Mucosa of rectum (tissue), 2 donors: ENCODE measurements at regions not wholly inside any gene's neighbourhood (a gene's known extent, or its start where the extent isn't known, plus 50 kb on each side); places are given as distances from the start of the nearest gene placed in this dataset.

Experiments used
- H3K27ac ChIP-seq, 2 donors: one replicate each; pipeline ENCODE4 v1.7.0; 2013; ENCODE audit warnings: inconsistent platforms in 2 of 2, low read depth in 2 of 2, low read length in 2 of 2
- H3K27me3 ChIP-seq, 2 donors: one replicate each; pipeline ENCODE4 v1.7.0; 2013; ENCODE audit warnings: low read length in 2 of 2; ENCODE audit not compliant: control insufficient read depth in 2 of 2, insufficient read depth in 2 of 2
- H3K36me3 ChIP-seq, 2 donors: one replicate each; pipeline ENCODE4 v1.7.0; 2013; ENCODE audit warnings: low read length in 2 of 2; ENCODE audit not compliant: control insufficient read depth in 2 of 2, insufficient read depth in 2 of 2
- H3K4me1 ChIP-seq, 2 donors: one replicate each; pipeline ENCODE4 v1.7.0; 2013; ENCODE audit warnings: low read length in 2 of 2, mild to moderate bottlenecking in 1 of 2; ENCODE audit not compliant: control insufficient read depth in 2 of 2, insufficient read depth in 2 of 2
- H3K4me3 ChIP-seq, 2 donors: one replicate each; pipeline ENCODE4 v1.7.0; 2013; ENCODE audit warnings: low read length in 2 of 2
- H3K9ac ChIP-seq, 2 donors: one replicate each; pipeline ENCODE4 v1.7.0; 2013; ENCODE audit warnings: low read length in 2 of 2, low read depth in 1 of 2, mild to moderate bottlenecking in 1 of 2
- H3K9me3 ChIP-seq, 2 donors: one replicate each; pipeline ENCODE4 v1.7.0; 2013; ENCODE audit warnings: low read length in 2 of 2; ENCODE audit not compliant: control insufficient read depth in 2 of 2
- donor health status: healthy.
- donor health status: Normal muscosa, but diverticular disease.

DNA sequence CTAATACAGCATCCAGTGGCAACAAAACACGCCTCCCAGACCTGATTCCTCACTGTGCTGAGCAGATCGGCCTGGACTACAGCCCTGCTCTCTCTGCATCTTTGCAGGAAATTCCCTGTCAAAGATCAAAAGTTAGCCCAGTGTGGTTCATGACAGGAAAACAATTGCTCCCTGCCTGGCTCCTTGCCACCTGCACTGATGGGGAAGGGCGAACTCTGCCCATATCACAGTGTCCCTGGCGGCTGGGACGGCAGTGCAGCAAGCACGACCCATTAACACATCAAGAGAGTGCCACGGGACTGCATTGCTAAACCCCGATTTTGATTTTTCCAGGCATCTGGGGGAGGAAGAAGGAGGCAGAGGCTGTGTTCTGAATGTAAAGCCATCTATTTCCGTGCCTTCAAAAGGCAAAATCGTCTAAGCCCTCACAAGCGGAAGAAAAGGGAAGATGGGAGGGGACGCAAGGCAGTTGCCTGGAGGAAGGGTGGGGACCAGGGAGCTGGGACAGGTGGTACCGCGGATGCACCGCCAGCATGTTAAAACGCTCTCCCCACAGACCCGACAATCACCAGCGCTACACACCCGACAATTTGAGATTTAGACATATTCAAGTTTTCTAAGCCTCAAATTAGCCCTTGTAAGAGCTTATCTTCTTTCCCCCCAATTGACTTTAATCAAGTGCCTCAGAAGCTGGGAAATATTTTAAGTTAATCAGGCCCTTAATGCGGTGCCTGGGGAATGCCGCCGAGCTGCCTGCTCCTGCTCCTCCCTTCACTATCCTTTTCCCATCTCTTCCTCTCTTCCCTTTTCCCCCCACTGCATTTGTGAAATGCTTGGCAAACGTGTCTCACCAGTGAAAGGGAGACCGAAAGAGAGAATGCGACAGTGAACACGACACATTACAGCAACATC, 238.8 kb upstream of the CDH5 start:
- no peaks in the 10 kb centered on the region for H3K4me1 ChIP-seq
- no peaks in the 10 kb centered on the region for H3K36me3 ChIP-seq
- peaks cover 0 to 10% of the 10 kb centered on the region in 2 donors for H3K27me3 ChIP-seq
- no peak overlapping the region for H3K4me3 ChIP-seq
- no peaks in the 10 kb centered on the region for H3K9me3 ChIP-seq
- no peak overlapping the region for H3K9ac ChIP-seq
- no peak overlapping the region for H3K27ac ChIP-seq

DNA sequence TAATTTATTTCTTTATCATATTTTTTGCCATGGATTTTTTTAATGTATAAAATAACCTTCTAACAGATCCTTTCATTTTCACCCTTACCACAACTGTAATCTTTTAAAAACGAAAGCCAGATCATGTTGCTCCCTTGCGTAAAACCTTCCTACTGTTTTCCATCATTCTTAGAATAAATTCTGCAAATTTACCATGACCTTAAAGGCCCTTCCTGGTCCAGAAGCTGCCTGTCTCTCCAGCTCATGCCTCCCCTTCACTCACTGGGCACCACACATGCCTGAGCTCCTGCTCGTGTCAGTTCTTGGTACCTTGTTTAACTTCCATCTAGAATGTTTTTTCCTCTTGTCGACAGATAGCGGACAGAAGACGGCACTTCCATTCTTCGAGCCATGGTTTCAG, 245.0 kb upstream of the CDH5 start:
- H3K4me1 ChIP-seq = no peaks in the 10 kb centered on the region
- H3K36me3 ChIP-seq = no peaks in the 10 kb centered on the region
- H3K9ac ChIP-seq = no peak overlapping the region
- no peaks in the 10 kb centered on the region for H3K27me3 ChIP-seq
- peaks cover 0 to 2% of the 10 kb centered on the region in 2 donors for H3K9me3 ChIP-seq
- H3K27ac ChIP-seq = no peak overlapping the region
- no peak overlapping the region for H3K4me3 ChIP-seq

DNA sequence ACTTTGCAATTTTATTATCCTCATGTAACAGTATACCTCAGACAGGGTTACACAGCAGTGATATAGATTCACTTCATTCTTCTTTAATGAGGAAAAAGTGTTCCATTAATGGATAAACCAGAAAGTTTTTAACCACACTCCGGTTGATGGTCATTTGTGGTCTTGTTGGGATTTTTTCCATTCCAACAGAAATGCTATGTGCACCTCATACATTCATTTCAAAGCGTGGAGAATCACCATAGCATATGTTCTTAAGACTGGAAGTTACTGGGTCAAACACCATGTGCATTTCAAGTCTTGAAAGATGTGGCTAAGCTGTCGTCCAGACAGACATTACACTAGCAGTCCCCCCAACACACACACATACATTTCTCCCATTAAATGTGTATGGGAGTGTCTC, 245.8 kb upstream of the CDH5 start:
- Histone ChIP-seq H3K4me3 (no peak overlapping the region), H3K27me3 (no peaks in the 10 kb centered on the region)

DNA sequence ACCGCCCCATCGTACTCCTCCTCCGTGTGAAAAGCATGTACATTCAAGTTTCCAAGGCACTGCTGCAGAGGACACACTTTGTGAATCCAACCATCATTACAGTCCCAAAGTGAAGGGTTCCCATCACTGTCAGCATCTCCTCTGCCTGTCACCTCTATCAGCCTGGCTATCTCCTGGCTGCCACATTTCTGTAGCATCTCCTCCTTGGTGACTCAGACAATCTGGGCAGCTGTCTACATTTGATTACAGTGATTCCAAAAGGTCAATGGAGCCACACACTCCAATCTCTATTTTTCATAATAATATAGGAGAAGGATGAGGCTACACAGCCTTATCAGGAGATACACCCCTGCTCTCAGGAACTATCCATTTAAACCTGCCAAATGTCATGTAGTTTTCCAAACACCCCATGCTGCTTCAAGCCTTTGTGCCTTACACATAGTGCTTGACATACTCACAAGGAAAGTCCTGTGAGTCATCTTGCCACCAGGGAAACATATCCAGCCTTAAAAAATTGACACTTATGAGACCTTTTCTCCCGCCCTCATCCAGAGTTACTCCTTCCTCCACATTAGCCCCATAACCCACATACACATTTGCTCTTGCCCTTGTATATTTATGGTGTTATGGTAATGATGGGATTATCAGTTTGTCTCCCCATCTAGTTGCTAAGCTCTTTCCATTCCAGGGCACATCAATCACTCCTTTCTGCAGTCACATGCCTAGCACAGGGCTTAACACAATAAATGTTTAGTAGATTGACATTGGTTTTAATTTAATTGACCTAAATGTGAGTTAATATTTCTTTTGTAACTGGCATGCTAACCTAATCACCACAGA, 250.1 kb upstream of the CDH5 start:
- no peak overlapping the region for H3K27ac ChIP-seq

More for the DNA sequence above, 245.8 kb upstream of the CDH5 start:
- no peaks in the 10 kb centered on the region for H3K36me3 ChIP-seq
- no peak overlapping the region for H3K9ac ChIP-seq
- H3K27ac ChIP-seq = no peak overlapping the region
- H3K4me1 ChIP-seq = no peaks in the 10 kb centered on the region
- peaks cover 0 to 2% of the 10 kb centered on the region in 2 donors for H3K9me3 ChIP-seq

DNA sequence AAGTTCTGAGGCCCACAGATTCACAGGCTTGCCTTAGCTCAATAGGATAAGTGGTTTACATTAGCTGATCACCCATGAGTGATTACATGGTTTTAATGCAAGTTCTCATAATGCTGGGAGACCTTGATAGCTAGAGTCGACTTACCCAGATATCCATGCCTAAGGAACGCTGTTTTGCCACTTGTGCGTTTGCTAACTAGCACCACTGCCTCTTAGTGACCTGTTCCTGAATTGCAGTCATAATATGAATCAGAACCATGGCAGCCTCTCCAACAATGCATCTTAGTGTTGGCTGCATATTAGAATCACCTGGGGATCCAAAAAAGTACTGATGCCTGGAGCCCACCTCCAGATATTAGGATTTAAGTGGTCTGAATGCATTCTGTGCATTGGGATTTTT, 251.1 kb upstream of the CDH5 start:
- no peak overlapping the region for H3K27ac ChIP-seq
- no peak overlapping the region for H3K9ac ChIP-seq
- H3K4me3 ChIP-seq = no peak overlapping the region
- H3K36me3 ChIP-seq = no peaks in the 10 kb centered on the region
- no peaks in the 10 kb centered on the region for H3K9me3 ChIP-seq
- H3K27me3 ChIP-seq = peaks cover 0 to 2% of the 10 kb centered on the region in 2 donors
- no peaks in the 10 kb centered on the region for H3K4me1 ChIP-seq

More for the DNA sequence above, 250.1 kb upstream of the CDH5 start:
- H3K36me3 ChIP-seq = no peaks in the 10 kb centered on the region
- H3K9ac ChIP-seq = no peak overlapping the region
- peaks cover 0 to 2% of the 10 kb centered on the region in 2 donors for H3K27me3 ChIP-seq
- H3K4me3 ChIP-seq = no peak overlapping the region
- H3K9me3 ChIP-seq = no peaks in the 10 kb centered on the region
- no peaks in the 10 kb centered on the region for H3K4me1 ChIP-seq

DNA sequence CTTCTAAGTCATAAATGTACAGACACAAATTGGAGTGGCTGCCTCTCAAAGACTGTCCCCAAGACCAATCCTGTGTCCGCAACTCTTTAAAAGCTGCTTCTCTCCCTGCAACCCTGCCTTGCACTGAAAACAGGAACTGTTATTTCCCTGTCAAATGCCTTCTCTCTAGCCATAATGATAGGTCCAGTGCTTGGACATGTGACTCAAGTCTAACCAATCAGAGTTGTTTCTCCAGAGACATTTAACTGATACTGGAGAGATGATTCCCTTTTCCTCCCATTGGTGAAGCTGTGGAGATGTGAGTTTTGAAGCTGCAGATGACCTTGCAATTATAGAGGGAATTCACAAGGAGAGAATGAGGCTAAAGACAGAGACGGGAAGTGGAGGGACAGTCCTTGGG, 253.3 kb upstream of the CDH5 start:
- no peaks in the 10 kb centered on the region for H3K36me3 ChIP-seq
- peaks cover 0 to 2% of the 10 kb centered on the region in 2 donors for H3K27me3 ChIP-seq
- no peaks in the 10 kb centered on the region for H3K9me3 ChIP-seq
- H3K27ac ChIP-seq = no peak overlapping the region
- H3K4me1 ChIP-seq = no peaks in the 10 kb centered on the region
- H3K9ac ChIP-seq = no peak overlapping the region
- no peak overlapping the region for H3K4me3 ChIP-seq

DNA sequence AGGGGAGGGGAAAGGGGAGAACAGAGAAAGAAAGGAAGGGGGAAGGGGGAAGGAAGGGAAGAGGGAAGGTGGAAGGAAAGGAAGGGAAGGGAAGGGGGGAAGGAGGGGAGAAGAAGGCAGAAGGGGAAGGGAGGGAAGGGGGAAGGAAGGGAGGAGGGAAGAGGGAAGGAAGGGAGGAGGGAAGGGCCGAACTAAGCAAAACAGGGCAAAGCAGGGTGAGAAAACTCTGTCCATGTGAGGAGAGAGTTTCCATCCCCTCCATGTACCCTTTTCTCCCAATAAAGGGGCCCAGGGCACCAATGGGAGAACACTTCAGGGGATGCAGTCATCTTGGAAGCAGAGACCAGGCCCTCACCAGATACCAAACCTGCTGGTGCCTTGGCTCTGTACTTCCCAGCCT, 256.8 kb upstream of the CDH5 start:
- no peak overlapping the region for H3K4me3 ChIP-seq
- H3K9me3 ChIP-seq = no peaks in the 10 kb centered on the region
- no peaks in the 10 kb centered on the region for H3K36me3 ChIP-seq
- no peak overlapping the region for H3K27ac ChIP-seq
- H3K4me1 ChIP-seq = no peaks in the 10 kb centered on the region
- H3K27me3 ChIP-seq = peaks cover 0 to 2% of the 10 kb centered on the region in 2 donors
- H3K9ac ChIP-seq = no peak overlapping the region

DNA sequence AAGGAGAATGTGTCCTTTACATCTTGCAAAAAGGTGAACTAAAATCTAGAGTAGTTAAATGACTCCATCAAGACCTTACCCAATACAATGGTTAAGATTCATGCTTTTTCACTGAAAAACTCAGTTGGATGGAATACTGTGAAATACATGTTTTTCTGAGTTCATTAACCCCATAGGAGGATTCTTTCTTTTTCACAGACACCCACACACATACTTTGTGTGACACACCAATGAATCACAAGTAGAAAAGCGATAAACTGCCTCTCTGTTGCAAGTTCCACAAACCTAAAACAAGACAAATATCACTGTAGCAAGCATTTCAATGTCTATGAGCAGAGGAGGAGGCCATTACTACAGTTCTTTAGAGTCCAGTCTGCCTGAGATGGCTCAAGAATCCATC, 258.8 kb upstream of the CDH5 start:
- Histone ChIP-seq H3K9me3 (no peaks in the 10 kb centered on the region), H3K9ac (no peak overlapping the region), H3K4me1 (no peaks in the 10 kb centered on the region), H3K4me3 (no peak overlapping the region), H3K27me3 (no peaks in the 10 kb centered on the region), H3K36me3 (no peaks in the 10 kb centered on the region), H3K27ac (no peak overlapping the region)

DNA sequence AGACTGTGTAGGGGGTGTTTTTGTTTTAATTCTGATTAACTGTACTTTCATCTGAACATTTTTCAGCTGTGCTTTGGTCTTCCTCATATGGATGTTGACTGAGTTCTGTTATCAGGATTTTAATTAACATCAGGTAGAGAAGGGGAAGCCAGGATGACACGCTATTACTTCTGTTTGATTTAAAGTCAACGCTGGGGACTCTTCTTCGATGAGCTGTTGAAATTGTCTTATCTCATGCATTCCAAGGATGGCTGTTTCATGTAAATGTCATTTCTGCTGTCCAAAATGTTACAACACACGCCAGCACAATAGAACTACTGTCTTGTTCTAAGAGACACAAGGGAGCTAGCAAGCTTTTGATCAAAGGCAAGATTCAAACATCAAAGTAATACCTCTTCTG, 263.3 kb upstream of the CDH5 start:
- no peak overlapping the region for H3K4me3 ChIP-seq
- H3K36me3 ChIP-seq = no peaks in the 10 kb centered on the region
- H3K27me3 ChIP-seq = no peaks in the 10 kb centered on the region
- H3K4me1 ChIP-seq = no peaks in the 10 kb centered on the region
- no peak overlapping the region for H3K9ac ChIP-seq
- no peak overlapping the region for H3K27ac ChIP-seq
- no peaks in the 10 kb centered on the region for H3K9me3 ChIP-seq

DNA sequence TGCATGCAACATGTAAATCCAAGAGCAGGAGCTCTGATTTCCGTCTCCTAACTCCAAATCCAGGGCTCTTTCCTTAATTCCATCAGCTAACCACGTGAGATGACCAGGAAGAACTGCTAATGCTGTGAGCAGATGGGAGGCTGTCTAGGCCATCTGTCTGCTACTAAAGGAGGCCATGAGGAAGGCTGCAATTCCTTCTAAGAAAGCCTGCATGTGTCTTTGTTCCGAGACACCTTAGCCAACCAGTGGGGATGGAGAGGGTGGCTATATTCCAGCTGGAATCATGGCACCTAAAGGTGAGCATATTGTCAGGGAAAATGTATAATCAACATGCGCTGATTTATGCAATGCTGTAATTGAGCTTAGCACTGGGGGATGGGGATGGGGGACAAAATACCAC, 267.2 kb upstream of the CDH5 start:
- no peaks in the 10 kb centered on the region for H3K4me1 ChIP-seq
- no peak overlapping the region for H3K27ac ChIP-seq
- no peaks in the 10 kb centered on the region for H3K36me3 ChIP-seq

More for the DNA sequence above, 267.2 kb upstream of the CDH5 start:
- Histone ChIP-seq H3K27me3 (no peaks in the 10 kb centered on the region), H3K9ac (no peak overlapping the region), H3K9me3 (no peaks in the 10 kb centered on the region), H3K4me3 (no peak overlapping the region)
